A549 (cell line): ENCODE measurements at regions not wholly inside any gene's neighbourhood (a gene's known extent, or its start where the extent isn't known, plus 50 kb on each side); places are given as distances from the start of the nearest gene placed in this dataset.

Source experiments
- EP300 ChIP-seq, 2 experiments: fragments of >200 bp; sonication (Bioruptor Twin); formaldehyde crosslinking; IDR thresholded peaks; 2 replicates in 1 of 2; 3 replicates in 1 of 2; pipeline ENCODE4 v1.6.1; 2016 to 2017
- HOXB5 ChIP-seq: fragments of 250-450 bp; sonication (Bioruptor Pico); IDR thresholded peaks from 2 replicates; pipeline ENCODE4 v1.5.0; 2020; ENCODE audit warnings: mild to moderate bottlenecking, moderate library complexity
- POLR2A ChIP-seq: IDR thresholded peaks from 2 replicates; pipeline ENCODE4 v1.6.1; 2012; ENCODE audit warnings: mild to moderate bottlenecking, low read length
- RAD21 ChIP-seq, 2 experiments: fragments of >200 bp in 1 of 2; sonication (Bioruptor Twin) in 1 of 2; formaldehyde crosslinking in 1 of 2; IDR thresholded peaks in 1 of 2; conservative IDR thresholded peaks in 1 of 2; 2 replicates in 1 of 2; 3 replicates in 1 of 2; pipeline ENCODE4 v1.6.1; 2012 to 2018; ENCODE audit warnings: inconsistent platforms in 1 of 2
- TF ChIP-seq, protein P1 (sequence below): fragments of 200-600 bp; sonication (generic); IDR thresholded peaks from 2 replicates; pipeline ENCODE4 v1.6.1; 2016; ENCODE audit warnings: antibody characterized with exemption, mild to moderate bottlenecking, moderate library complexity
- TF ChIP-seq, protein P2 (sequence below): IDR thresholded peaks from 2 replicates; pipeline ENCODE4 v1.6.1; 2012
- TF ChIP-seq, protein P3 (sequence below): fragments of >200 bp; sonication (Bioruptor Twin); formaldehyde crosslinking; IDR thresholded peaks from 3 replicates; pipeline ENCODE4 v1.5.1; 2016
- TF ChIP-seq, protein P4 (sequence below): fragments of >200 bp; sonication (Bioruptor Twin); formaldehyde crosslinking; IDR thresholded peaks from 2 replicates; pipeline ENCODE4 v1.6.1; 2016

DNA sequence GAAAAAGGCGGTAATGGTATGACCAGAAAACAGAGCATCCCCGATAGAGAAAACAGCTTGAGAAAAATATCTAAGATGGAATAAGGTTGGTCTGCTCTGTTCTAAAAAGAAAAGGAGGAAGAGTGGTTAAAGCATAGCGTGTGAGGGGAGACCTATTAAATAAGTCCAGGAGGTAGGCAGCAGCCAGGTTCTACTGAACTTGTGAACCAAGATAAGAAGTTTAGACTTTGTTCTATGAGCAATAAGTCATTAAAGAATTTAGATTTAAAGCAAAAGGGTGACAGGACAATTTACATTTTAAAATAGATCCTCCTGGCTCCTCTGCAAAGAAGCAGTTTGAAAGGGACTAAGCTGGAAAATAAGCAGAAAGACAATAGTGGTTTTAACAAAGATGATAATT is 81.3 kb upstream of the COX7C start:
- TF ChIP-seq, protein P1, sequence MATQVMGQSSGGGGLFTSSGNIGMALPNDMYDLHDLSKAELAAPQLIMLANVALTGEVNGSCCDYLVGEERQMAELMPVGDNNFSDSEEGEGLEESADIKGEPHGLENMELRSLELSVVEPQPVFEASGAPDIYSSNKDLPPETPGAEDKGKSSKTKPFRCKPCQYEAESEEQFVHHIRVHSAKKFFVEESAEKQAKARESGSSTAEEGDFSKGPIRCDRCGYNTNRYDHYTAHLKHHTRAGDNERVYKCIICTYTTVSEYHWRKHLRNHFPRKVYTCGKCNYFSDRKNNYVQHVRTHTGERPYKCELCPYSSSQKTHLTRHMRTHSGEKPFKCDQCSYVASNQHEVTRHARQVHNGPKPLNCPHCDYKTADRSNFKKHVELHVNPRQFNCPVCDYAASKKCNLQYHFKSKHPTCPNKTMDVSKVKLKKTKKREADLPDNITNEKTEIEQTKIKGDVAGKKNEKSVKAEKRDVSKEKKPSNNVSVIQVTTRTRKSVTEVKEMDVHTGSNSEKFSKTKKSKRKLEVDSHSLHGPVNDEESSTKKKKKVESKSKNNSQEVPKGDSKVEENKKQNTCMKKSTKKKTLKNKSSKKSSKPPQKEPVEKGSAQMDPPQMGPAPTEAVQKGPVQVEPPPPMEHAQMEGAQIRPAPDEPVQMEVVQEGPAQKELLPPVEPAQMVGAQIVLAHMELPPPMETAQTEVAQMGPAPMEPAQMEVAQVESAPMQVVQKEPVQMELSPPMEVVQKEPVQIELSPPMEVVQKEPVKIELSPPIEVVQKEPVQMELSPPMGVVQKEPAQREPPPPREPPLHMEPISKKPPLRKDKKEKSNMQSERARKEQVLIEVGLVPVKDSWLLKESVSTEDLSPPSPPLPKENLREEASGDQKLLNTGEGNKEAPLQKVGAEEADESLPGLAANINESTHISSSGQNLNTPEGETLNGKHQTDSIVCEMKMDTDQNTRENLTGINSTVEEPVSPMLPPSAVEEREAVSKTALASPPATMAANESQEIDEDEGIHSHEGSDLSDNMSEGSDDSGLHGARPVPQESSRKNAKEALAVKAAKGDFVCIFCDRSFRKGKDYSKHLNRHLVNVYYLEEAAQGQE = no peak
- TF ChIP-seq, protein P2, sequence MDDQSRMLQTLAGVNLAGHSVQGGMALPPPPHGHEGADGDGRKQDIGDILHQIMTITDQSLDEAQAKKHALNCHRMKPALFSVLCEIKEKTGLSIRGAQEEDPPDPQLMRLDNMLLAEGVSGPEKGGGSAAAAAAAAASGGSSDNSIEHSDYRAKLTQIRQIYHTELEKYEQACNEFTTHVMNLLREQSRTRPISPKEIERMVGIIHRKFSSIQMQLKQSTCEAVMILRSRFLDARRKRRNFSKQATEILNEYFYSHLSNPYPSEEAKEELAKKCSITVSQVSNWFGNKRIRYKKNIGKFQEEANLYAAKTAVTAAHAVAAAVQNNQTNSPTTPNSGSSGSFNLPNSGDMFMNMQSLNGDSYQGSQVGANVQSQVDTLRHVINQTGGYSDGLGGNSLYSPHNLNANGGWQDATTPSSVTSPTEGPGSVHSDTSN = no peak
- no peak for TF ChIP-seq POLR2A
- TF ChIP-seq, protein P3, sequence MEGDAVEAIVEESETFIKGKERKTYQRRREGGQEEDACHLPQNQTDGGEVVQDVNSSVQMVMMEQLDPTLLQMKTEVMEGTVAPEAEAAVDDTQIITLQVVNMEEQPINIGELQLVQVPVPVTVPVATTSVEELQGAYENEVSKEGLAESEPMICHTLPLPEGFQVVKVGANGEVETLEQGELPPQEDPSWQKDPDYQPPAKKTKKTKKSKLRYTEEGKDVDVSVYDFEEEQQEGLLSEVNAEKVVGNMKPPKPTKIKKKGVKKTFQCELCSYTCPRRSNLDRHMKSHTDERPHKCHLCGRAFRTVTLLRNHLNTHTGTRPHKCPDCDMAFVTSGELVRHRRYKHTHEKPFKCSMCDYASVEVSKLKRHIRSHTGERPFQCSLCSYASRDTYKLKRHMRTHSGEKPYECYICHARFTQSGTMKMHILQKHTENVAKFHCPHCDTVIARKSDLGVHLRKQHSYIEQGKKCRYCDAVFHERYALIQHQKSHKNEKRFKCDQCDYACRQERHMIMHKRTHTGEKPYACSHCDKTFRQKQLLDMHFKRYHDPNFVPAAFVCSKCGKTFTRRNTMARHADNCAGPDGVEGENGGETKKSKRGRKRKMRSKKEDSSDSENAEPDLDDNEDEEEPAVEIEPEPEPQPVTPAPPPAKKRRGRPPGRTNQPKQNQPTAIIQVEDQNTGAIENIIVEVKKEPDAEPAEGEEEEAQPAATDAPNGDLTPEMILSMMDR = no peak
- TF ChIP-seq, protein P4, sequence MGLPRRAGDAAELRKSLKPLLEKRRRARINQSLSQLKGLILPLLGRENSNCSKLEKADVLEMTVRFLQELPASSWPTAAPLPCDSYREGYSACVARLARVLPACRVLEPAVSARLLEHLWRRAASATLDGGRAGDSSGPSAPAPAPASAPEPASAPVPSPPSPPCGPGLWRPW = no peak
- no peak for TF ChIP-seq EP300 (IDR thresholded peaks at IDR 0.05)
- no peak for TF ChIP-seq RAD21 (conservative IDR thresholded peaks at IDR 0.05 in 1 of 2, IDR thresholded peaks at IDR 0.05 in 1 of 2)
- no peak for TF ChIP-seq HOXB5 (CRISPR knock-in tag)
